GM21360 (cell line): ENCODE measurements at regions not wholly inside any gene's neighbourhood (a gene's known extent, or its start where the extent isn't known, plus 50 kb on each side); places are given as distances from the start of the nearest gene placed in this dataset.
"Not testable (repeated sequence)": the region's sequence is repeated elsewhere in the genome, so short reads cannot be mapped to it uniquely, and the experiment has no call there.

Experiments used
- ATAC-seq: cut with Tn5 transposase; IDR thresholded peaks from one replicate; pipeline ENCODE4 v1.9.1; 2021; ENCODE audit warnings: mild to moderate bottlenecking, moderate library complexity; ENCODE audit not compliant: unreplicated experiment

DNA sequence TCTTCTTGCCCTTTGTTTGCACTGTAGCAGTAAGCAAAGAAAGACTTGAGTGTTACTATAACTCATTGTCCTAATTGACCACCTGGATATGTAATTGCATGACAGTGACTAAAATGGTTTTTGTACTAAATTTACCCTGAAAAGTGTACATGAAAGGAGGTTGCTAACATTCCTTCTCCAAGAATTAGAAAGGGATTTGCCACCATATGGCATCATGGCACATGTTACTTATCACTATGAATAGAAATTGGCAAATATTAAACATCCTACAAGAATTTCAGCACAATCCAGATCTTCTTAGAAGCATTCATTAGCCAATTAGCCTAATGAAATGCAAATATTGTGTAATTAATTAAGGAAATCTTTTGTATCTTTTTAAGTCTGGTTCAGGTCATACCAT is 834.2 kb downstream of the STPG2 start:
- ATAC-seq: no peak

DNA sequence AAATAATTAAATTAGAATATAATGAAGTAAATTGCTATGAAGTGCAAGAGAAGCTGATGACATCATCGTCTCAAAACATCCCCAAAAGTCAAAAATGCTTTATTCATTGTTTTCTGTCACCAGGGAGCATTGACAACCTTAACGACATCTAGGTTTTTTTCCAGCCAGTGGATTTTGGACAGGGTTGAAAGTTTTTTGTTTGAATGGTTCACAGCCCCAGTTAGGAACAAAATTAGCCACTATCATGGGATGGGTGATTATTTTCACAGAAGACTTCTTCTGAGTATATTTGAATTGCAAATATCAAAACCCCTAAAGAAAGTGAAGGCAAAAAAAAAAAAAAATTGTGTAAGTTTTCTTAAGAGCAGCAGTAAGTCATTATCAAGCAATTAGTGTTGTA is 826.1 kb downstream of the STPG2 start:
- ATAC-seq: no peak

DNA sequence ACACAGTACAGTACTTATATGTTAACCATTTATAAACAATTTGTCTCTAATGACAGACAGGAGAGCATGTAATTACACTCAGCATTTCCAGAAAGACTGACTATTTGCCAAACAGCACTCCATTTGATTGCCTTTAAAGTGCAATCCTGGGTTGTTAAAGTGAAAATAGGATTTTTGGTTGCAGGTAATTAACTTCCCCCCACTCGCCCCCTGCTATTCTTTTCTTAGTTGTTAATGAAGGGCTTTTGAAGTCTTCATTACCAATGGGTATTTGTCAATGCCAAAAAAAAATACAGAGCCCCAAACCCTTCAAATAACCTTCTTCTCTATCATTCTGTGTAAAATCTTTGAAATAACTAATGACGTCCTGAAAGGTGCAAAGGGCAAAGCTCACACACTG is 825.6 kb downstream of the STPG2 start:
- ATAC-seq: no peak

DNA sequence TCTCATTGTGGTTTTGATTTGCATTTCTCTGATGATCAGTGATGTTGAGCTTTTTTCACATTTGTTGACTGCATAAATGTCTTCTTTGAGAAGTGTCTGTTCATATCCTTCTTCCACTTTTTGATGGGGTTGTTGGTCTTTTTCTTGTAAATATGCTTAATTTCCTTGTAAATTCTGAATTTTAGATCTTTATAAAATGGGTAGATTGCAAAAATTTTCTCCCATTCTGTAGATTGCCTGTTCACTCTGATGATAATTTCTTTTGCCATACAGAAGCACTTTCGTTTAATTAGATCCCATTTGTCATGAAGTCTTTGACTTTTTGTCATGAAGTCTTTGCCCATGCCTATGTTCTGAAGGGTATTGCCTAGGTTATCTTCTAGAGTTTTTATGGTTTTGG is 817.5 kb downstream of the STPG2 start:
- ATAC-seq: not testable (repeated sequence)

DNA sequence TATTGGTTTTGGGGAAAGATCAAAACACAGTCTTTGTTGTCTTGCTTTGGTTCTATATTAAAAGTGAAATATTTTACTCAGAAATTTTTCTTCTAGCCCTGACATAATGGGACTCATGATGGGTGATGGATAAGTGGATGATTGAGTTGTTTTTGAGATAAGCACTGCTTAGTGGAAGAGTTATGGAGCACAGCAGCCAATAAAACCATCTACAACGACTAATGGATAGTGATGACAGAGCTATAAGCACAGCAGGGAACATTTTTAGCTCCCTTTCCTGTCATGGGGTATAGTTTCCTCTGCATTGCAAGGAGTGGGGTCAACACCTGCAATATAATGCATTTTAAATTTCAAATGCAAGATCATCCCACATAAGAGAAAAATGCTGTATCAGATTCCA is 812.4 kb downstream of the STPG2 start:
- ATAC-seq: no peak

DNA sequence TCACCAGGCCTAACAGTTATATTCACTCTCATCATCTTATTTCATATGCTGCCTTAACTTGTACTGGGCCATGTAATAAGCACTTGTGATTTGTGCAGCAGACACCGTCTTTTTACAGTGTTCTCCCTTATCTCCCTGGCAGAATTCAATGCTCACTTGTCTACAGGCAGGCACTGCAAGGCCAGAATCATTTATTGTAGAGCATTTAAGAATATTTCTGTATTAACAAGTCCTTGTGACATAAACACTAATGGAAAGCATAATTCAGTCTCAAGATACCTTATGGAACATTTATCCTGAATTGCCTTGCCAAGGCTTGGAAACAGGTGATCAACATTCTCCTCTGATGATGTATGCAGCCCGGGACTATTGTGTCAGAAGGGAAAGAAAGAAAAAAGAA is 808.9 kb downstream of the STPG2 start:
- no peak for ATAC-seq

DNA sequence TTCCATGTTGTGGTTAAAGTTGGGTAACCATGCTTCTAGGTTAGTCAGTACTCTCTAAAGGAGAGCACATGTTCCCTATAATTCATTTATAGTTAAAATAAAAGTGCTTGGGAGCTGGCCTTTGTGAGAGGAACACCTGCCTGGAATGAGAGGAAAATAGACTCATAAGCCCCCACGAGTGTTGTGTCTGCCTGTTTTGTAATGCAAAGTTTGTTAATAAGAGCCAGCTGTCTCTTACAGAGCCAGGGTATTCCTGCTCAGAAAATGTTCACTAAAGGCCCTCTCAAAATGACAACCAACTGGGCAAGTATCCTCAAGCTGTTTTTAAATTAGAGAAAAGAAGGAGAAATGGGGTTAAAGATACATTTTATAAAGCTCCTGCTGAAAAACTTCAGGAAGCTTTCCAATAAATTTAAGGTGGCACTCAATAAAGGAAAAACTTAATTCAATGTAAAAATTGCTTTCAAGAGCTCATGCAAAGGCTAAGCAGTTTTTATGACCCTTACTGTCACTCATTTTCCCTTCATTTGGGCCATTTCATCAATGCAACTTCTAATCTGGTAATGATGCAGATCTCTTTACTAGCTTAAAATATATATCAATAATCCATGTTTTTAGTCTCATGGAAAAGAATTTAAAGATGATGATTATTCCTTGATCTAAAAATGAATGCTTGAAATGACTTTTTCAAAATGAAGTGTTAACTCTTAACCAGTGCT is 793.6 kb downstream of the STPG2 start:
- no peak for ATAC-seq

DNA sequence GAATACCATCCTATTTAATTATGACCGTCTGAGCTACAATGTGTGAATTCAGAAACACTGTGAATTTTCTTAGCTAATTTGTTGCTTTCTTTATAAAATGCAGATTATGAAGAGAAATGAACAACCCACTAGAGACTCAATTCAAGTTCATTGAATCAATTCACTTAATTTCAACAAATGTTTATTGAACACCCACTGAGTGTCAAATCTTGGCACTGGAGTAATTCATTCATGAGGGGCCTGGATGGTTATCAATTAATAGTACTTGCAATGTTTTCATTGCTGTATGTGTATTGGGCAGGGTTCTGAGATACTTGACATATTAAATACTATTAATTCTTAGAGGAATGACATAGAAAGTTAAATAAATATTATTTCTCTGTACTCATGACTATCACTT is 789.4 kb downstream of the STPG2 start:
- no peak for ATAC-seq

DNA sequence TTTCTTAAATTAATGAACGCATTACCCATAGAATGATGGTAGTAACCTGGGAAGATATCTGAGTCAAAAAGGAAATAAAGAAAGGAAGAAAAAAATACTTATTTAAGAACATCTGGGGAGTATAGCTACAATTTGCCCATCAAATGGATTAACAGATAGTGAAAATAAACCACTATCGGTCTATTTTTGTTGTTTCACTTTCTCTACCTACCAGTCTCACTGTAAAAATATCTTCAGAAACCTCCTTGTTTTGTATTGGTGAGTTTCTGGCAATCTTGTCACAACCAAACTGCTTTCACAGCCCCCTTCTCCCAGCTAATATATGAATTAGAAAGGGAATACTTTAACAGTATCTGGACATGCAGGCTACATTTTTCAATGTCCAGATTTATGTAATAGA is 783.5 kb downstream of the STPG2 start:
- no peak for ATAC-seq

DNA sequence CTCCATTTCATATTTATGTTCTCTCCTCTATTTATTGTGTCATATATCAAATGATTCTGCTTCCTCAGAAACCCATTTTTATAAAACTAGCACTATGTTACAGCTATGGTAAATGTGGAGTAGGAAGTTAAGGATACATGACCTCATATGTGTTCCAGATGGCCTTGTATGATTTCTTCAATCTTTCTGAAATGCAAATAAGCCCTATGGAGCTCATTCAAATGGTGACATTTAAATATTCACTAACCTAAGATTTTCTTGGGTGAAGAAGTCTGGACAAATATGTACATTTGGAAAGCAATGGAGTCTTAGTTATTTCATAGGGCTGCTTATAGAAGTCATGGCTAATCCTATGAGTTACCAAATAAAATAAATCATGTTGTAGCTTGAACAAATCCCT is 782.5 kb downstream of the STPG2 start:
- no peak for ATAC-seq

DNA sequence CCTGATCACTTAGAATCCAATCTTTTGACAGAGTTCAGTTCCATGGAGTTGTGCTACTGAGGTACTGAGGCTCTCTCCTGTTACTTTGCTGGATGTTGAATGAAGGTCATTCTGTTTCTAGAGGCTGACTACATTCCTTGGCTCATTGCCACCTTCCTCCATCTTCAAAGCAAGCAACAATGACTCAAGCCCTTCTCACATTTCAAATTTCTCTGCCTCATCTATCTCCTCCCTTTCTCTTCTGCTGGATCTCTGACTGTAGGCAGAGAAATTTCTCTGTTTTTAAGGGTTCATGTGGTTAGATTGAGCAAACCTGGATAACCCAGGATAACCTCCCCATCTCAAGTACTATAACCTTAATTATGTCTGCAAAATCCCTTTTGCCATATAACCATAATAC is 775.4 kb downstream of the STPG2 start:
- ATAC-seq: no peak

DNA sequence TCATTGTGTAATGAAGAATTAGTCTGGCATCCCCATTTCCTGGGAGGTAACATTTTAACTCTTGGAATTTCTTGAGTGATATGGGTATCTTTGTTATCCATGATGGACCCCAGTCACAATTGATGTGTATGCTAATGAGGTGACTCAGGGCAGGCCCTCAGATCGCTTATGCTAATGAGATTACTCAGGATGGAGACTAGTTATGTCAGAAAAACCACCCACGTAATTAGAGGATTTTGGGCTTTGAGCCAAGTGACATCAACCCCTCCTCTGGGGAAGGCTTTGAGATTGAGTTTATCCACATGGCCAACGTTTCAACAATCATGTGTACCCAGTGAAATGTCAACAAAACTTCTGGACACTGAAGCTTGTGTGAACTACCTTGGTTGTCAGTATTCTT is 772.7 kb downstream of the STPG2 start:
- ATAC-seq: no peak

DNA sequence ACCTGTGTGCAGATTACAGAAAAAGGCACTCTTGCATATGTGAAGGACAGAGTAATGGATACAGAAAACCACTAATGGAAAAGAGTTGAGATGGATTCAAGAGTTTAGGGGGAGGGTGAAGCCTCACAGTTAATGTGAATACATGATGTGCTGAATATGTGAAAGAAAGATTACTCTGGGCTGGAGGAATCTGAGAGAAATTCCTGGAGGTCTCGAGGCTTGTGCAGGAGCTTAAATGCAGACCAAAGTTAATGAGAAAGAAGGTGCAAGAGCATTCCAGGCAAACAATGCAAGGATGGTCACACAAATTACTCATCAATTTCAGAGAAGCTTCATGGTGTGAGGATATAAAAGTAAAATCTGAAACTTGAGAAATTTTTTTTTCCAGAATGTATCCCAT is 768.8 kb downstream of the STPG2 start:
- ATAC-seq: no peak

DNA sequence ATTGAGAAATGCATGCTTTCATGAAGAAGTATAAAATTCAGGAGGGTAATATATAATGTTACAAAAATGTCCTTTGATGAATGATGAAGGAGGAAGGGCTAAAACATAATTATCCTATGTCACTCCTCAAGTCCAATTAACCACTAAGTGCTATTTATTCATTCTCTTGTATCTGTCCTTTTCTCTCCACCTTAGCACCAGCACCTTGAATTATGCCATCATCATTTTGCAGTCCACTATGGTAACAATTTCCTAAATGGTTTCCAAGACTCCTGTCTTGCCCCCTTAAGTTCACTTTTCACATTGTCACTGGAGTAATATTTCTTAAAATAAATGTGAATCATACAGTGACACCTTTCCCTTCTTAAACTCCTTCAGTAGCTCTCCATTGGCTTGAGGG is 756.3 kb downstream of the STPG2 start:
- ATAC-seq: no peak

DNA sequence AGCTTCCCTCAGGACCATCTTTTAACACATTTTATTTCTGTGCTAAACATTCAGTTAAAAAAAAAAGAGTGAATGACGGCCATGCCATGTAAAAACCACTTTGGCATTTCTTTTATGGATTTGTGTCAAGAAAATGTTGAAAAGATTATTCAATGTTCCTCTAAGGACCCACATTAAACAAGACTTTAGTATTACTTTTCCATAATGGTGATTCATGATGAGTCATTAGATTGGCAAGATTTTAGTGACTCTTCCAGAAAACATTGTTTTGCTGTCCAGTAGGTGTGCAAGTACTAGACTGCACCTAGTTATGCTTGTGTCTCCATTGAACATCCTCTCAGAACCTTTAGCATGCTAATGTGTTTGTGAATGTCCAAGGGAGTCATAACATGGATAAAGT is 748.6 kb downstream of the STPG2 start:
- no peak for ATAC-seq

DNA sequence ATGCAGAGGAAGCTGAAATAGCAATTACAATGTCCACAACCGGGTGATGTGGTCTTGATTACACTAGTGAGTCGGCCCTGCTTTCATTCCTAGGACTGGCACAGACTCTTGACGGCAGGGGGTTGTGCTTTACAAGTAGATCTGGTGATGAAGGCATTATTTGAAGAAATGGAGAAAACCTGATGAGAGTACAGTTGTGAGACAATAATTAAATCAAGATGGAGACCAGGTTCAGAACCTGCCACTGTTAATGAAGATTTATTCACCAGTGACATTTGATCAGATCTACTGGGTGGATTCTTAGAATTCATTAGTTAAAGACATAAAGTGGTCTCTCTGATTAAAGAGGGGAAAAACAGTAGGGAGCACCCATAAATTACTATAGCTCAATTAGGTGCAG is 747.2 kb downstream of the STPG2 start:
- ATAC-seq: no peak

DNA sequence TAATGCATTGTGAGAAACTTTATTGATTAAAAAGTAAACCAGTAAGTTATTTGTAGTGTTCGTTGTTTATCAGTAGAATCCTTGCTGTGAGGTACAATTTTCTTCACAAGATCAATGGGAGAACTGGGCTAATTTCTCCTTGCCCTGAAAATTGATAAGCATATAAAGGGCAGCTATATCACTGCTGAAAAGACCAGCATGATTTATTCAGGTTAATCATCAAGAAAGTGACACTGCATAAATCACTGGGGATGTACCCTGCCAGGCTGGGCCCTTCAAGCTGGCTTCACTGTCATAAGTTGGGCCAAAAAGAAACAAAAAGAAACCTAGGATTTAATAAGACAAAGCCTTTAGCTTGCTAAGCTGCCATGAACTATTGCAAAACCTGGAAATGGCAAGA is 746.7 kb downstream of the STPG2 start:
- no peak for ATAC-seq

DNA sequence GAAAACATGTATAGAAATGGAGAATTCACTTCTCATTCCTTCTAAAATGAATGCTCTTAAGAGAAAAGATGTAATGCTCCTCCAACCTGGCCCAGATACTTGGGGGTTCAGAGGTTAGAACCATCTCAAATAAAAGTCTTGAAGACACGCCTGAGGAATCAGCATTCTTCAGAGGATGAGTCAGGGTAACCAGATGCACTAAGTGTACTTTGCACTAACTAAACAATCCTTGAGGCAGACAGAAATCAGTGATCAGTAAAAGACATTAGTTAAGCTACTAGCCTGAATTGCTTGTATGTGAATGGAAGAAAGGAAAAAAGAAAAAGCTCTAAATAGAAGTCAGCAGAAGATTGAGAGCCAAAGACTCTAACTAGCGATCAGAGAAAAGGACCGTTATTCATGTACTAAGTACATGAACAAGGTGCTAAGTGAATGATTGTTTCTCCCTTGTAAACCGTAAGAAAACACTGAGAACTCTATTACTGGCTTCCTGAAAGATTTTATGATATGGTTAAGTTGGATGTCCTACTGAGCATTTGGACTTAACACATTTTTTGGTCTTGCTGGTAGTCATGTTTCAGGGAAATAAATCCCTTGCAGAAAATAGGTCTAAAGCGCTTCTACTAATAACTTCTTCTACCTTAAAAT is 738.3 kb downstream of the STPG2 start:
- no peak for ATAC-seq

DNA sequence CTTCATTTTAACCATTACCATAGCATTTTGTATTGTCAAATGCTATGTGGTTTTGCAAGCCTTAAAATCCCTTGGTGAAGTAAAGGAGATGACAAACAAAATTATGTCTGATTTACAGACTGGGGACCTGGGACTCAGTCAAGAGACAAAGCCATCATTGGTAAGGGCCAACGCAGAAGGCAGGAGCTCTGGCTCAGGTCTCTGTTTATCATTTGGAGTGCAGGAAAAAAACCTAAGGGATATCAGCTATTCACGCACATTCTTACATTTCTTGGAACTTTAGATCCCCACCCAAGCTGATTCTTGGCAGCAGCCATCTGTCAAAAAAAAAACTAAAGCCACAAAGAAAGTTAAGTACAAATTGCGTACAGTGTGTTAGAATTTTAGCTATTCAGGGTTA is 731.9 kb downstream of the STPG2 start:
- ATAC-seq: no peak

DNA sequence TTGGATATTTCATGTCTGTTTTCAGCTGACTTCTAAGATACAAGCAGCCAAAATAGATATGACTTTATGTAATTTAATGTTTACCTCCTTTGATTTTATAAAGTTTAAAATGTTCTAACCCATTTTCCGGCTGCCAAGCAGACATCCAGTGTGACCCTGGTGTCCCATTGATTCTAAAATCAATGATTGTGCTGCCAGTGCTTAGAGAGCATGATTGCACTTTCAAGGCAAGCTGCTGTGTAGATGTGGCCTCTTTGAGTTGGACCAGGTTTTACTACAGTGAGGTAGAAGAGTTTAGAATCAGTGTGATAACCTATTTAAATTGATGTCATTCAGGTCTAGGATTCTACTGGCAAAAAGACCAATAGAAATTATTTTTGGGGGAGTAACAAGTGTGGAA is 730.9 kb downstream of the STPG2 start:
- ATAC-seq: no peak

DNA sequence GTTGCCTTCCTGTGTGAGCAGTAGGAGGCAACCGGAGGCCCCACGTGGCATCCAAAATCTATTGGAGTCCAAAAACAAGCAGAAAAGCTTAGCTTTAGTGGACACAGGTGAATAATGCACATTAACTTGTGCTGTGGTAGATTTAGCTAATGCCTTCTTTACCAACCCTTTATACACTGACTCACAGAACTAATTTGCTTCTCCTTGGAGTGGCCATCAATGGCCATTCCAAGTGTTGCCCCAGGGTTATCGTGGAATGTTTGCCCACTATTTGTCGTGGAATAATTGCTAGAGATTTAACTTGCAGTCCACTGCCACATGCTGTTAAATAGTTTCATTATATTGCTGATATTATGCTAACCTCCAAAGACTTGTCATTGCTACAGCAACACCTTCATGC is 729.1 kb downstream of the STPG2 start:
- ATAC-seq: no peak

DNA sequence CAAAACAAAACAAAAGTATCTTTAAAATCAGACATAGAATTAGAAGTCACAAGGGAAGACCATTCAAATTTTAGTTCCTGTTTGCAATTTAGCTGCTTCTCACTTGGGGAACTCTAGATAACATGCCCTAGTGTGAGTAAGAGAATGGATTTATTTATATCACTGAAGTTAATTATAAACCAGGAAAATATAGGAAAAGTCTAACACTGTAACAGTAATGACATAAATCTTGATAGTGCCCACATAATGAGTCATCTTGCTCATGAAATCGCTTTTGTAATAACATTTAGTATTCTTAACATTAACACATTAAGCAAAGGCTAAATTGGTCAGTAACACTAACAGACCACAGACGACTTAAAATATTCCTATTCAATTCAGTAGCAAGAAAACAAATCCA is 710.7 kb downstream of the STPG2 start:
- ATAC-seq: no peak
